ENCODE measurements at regions not wholly inside any gene's neighbourhood (a gene's known extent, or its start where the extent isn't known, plus 50 kb on each side); places are given as distances from the start of the nearest gene placed in this dataset.

DNA sequence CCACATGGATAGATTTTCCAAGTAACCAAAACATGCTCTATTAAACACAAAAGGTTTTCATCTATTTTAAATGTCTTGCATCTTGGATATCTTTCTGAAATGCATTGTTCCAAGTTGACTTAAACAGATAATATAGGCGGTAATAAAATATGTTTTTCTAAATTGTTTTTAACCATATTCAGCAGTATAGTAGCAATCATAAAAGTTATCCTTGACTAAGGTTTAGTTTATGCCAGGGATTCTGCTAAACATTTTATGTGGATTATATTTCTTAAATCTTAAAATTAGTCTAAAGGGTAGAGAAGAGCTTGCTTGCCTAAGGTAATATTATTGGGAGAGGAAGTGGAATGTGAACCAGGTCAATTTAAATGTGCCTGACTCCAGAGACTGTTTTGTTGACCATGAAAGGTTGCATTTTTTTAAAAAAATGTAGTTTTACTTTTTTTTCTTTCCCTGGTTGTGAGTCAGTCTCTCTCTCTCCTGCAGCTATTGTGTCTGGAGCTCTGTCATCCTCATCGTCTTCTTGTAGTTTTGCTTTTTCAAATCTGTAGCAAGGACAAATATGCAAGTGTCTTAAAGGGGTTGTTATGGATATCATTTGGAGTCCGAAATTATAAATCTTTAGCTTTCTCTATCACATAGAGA is 309.1 kb upstream of the COL3A1 start:
- no peaks in the 10 kb centered on the region for H3K9me3 ChIP-seq (ENCODE audit: control insufficient read depth, insufficient read depth, low read depth, low read length)
- H3K36me3 ChIP-seq (ENCODE audit: control insufficient read depth in 2 of 2, insufficient read depth in 1 of 2, low read length in 2 of 2): no peaks in the 10 kb centered on the region
- H3K27ac ChIP-seq (ENCODE audit: extremely low read depth, low read depth, low read length): no peak overlapping the region
- ChIA-PET POLR2A (no interaction called here), CTCF (no interaction called here)
- TF ChIP-seq ZNF274 (IDR thresholded peaks at IDR 0.05; ENCODE audit: low read length) (no peak), ZNF274 (tag by site-specific recombination; IDR thresholded peaks at IDR 0.05; ENCODE audit: borderline replicate concordance) (no peak), HOXA7 (CRISPR knock-in tag; IDR thresholded peaks at IDR 0.05; ENCODE audit: borderline replicate concordance) (no peak), BCL11B (tag by site-specific recombination; IDR thresholded peaks at IDR 0.05; ENCODE audit: low read depth) (no peak), ZBTB21 (tag by site-specific recombination; IDR thresholded peaks at IDR 0.05) (no peak), ZXDB (tag by site-specific recombination; IDR thresholded peaks at IDR 0.05) (no peak), SP2 (tag by site-specific recombination; IDR thresholded peaks at IDR 0.05) (no peak)
- TF ChIP-seq, protein P1, sequence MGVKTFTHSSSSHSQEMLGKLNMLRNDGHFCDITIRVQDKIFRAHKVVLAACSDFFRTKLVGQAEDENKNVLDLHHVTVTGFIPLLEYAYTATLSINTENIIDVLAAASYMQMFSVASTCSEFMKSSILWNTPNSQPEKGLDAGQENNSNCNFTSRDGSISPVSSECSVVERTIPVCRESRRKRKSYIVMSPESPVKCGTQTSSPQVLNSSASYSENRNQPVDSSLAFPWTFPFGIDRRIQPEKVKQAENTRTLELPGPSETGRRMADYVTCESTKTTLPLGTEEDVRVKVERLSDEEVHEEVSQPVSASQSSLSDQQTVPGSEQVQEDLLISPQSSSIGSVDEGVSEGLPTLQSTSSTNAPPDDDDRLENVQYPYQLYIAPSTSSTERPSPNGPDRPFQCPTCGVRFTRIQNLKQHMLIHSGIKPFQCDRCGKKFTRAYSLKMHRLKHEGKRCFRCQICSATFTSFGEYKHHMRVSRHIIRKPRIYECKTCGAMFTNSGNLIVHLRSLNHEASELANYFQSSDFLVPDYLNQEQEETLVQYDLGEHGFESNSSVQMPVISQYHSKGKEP (tag by site-specific recombination; IDR thresholded peaks at IDR 0.05): no peak
- H3K4me1 ChIP-seq (ENCODE audit: control insufficient read depth, insufficient read depth, low read length): no peaks in the 10 kb centered on the region
- H3K4me3 ChIP-seq (ENCODE audit: low read depth, low read length): no peak overlapping the region

DNA sequence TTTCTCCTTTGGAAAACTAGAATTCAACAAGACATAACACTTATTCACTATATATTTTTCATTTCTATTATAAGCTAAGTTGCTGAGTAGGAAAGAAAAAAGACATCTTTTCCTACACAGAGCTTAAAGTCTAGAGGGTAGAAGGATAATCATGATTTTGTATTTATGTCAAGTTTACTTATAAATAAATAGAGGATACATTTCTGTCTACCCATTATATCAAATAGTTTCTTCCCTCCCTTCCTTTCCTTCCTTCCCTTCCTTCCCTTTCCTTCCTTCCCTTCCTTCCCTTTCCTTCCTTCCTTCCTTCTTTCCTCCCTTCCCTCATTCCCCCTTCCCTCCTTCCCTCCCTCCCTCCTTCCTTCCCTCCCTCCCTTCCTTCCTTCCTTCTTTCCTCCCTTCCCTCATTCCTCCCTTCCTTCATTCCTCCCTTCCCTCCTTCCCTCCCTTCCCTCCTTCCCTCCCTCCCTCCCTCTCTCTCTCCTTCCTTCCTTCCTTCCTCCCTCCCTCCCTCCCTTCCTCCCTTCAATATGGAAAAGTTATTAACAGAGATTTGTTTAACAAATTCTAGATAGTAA is 308.4 kb upstream of the COL3A1 start:
- CTCF ChIA-PET: no interaction called here

DNA sequence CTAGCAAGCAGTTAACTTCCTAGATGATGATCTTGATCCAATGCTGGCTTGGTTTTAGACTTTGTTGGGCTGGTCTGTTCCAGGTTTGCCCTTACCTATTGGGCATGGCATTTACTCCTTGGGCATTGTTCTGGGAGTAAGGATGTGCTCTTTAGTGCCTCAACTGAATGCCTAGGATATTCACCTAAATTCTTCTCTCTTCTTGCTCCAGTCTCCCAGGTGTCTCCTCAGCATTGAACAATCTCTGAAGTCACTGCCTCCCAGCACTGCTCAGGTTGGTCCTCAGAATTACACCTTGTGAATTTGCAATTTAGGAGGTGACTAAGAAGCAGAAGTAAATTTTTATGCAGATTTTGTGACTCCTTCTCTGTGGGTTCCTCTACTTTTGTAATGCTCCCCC is 307.7 kb upstream of the COL3A1 start:
- ChIA-PET CTCF (no interaction called here), POLR2A (no interaction called here)
- no peaks in the 10 kb centered on the region for H3K9me3 ChIP-seq (ENCODE audit: control insufficient read depth, insufficient read depth, low read depth, low read length)
- TF ChIP-seq ZNF660 (tag by site-specific recombination; IDR thresholded peaks at IDR 0.05): no peak
- TF ChIP-seq ZNF473 (tag by site-specific recombination; IDR thresholded peaks at IDR 0.05): no peak
- TF ChIP-seq ZNF184 (tag by site-specific recombination; IDR thresholded peaks at IDR 0.05): no peak
- no peak for TF ChIP-seq ZNF48 (tag by site-specific recombination; IDR thresholded peaks at IDR 0.05)
- no peak for TF ChIP-seq PRDM1 (tag by site-specific recombination; IDR thresholded peaks at IDR 0.05)
- no peak for TF ChIP-seq HOXA7 (CRISPR knock-in tag; IDR thresholded peaks at IDR 0.05; ENCODE audit: borderline replicate concordance)
- TF ChIP-seq ZNF529 (tag by site-specific recombination; IDR thresholded peaks at IDR 0.05; ENCODE audit: insufficient replicate concordance): no peak
- no peak for TF ChIP-seq ZNF664 (tag by site-specific recombination; IDR thresholded peaks at IDR 0.05)
- TF ChIP-seq ZNF626 (tag by site-specific recombination; IDR thresholded peaks at IDR 0.05): no peak
- no peak for TF ChIP-seq YY1 (tag by site-specific recombination; IDR thresholded peaks at IDR 0.05)
- TF ChIP-seq, protein P2, sequence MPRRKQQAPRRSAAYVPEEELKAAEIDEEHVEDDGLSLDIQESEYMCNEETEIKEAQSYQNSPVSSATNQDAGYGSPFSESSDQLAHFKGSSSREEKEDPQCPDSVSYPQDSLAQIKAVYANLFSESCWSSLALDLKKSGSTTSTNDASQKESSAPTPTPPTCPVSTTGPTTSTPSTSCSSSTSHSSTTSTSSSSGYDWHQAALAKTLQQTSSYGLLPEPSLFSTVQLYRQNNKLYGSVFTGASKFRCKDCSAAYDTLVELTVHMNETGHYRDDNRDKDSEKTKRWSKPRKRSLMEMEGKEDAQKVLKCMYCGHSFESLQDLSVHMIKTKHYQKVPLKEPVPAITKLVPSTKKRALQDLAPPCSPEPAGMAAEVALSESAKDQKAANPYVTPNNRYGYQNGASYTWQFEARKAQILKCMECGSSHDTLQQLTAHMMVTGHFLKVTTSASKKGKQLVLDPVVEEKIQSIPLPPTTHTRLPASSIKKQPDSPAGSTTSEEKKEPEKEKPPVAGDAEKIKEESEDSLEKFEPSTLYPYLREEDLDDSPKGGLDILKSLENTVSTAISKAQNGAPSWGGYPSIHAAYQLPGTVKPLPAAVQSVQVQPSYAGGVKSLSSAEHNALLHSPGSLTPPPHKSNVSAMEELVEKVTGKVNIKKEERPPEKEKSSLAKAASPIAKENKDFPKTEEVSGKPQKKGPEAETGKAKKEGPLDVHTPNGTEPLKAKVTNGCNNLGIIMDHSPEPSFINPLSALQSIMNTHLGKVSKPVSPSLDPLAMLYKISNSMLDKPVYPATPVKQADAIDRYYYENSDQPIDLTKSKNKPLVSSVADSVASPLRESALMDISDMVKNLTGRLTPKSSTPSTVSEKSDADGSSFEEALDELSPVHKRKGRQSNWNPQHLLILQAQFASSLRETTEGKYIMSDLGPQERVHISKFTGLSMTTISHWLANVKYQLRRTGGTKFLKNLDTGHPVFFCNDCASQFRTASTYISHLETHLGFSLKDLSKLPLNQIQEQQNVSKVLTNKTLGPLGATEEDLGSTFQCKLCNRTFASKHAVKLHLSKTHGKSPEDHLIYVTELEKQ (tag by site-specific recombination; IDR thresholded peaks at IDR 0.05; ENCODE audit: borderline replicate concordance): no peak
- no peak for TF ChIP-seq ZNF426 (tag by site-specific recombination; IDR thresholded peaks at IDR 0.05)
- no peak for TF ChIP-seq ZNF121 (tag by site-specific recombination; IDR thresholded peaks at IDR 0.05)
- no peak for TF ChIP-seq MEIS1 (CRISPR knock-in tag; IDR thresholded peaks at IDR 0.05; ENCODE audit: borderline replicate concordance)
- no peak for TF ChIP-seq ZNF548 (tag by site-specific recombination; IDR thresholded peaks at IDR 0.05)
- TF ChIP-seq ZNF585B (tag by site-specific recombination; IDR thresholded peaks at IDR 0.05): no peak
- H3K4me1 ChIP-seq (ENCODE audit: control insufficient read depth, insufficient read depth, low read length): no peaks in the 10 kb centered on the region
- H3K4me3 ChIP-seq (ENCODE audit: low read depth, low read length): no peak overlapping the region
- no peak overlapping the region for H3K27ac ChIP-seq (ENCODE audit: extremely low read depth, low read depth, low read length)
- no peaks in the 10 kb centered on the region for H3K36me3 ChIP-seq (ENCODE audit: control insufficient read depth in 2 of 2, insufficient read depth in 1 of 2, low read length in 2 of 2)

More for the DNA sequence above, 308.4 kb upstream of the COL3A1 start:
- TF ChIP-seq ZBTB48 (tag by site-specific recombination; IDR thresholded peaks at IDR 0.05): no peak
- TF ChIP-seq YY1 (tag by site-specific recombination; IDR thresholded peaks at IDR 0.05): no peak
- TF ChIP-seq HOXA7 (CRISPR knock-in tag; IDR thresholded peaks at IDR 0.05; ENCODE audit: borderline replicate concordance): no peak
- TF ChIP-seq ZNF366 (tag by site-specific recombination; conservative IDR thresholded peaks at IDR 0.05): peak; percentile 50; the same call in 1 of the 2 replicates
- Histone ChIP-seq H3K4me3 (ENCODE audit: low read depth, low read length) (no peak overlapping the region), H3K27ac (ENCODE audit: extremely low read depth, low read depth, low read length) (no peak overlapping the region), H3K36me3 (ENCODE audit: control insufficient read depth in 2 of 2, insufficient read depth in 1 of 2, low read length in 2 of 2) (no peaks in the 10 kb centered on the region), H3K9me3 (ENCODE audit: control insufficient read depth, insufficient read depth, low read depth, low read length) (no peaks in the 10 kb centered on the region), H3K4me1 (ENCODE audit: control insufficient read depth, insufficient read depth, low read length) (no peaks in the 10 kb centered on the region)
- POLR2A ChIA-PET: no interaction called here
